Activated effector memory CD4-positive, alpha-beta T cell treated with anti-CD3 and anti-CD28 coated beads, Interleukin-2, amount 50 U/mL, for 16 hours (primary cell): ENCODE measurements at regions not wholly inside any gene's neighbourhood (a gene's known extent, or its start where the extent isn't known, plus 50 kb on each side); places are given as distances from the start of the nearest gene placed in this dataset.

Experiments used
- DNase-seq: peaks from one replicate; pipeline ENCODE4 v3.0.0-alpha.2; 2020

DNA sequence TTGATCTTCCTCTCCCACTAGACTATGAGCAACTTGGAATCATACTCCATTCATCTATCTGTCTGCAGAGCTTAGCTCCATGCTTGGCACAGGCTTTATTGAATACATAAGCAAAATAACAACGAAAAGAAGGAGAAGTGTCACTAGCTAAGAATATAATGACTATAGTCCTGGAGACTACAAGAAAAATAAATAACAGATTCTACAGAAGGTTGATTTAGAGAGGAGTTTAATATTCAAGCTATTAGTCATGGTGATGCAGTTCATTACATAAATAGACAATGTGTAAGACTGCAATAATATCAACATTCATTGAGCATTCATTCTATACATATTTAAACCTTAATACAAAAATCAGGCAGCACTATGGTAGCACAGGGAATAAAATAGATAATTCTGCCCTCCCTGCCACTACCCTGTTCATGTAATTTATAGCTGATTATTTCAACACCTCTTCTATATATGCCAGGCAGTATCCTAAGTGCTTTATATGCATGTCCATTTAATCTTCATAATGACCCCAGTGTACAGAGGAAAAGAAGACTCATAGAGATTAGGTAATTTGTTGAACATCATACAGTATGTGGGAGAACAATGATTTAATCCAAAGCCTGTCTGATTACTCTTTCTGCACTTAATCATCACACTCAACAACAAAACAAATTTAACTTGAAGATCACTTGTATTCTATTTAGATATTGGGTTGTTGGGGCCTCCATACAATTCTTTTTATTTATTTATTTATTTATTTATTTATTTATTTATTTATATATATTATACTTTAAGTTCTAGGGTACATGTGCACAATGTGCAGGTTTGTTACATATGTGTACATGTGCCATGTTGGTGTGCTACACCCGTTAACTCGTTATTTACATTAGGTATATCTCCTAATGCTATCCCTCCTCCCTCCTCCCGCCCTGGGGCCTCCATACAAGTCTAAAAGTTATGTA, 165.3 kb downstream of the RNF152 start:
- no peak for DNase-seq

DNA sequence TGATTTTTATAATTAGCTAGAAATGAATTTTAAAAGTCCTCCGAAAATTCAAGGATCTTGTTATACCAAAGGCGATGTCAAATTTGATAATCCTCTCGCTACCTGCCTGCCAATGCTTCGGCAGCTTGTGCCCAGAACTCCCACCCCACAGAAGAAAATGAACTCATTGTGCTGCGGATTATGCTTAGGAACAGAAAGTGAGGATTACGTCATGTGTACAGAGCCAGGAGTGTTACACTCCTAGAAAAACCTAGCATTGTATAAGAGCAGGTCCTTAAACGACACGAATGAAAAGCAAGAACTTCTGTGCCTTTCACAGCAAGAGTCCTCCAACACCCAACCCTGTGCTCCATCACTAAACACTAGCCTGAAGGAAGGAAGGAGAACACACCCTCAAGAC, 168.3 kb downstream of the RNF152 start:
- no peak for DNase-seq

DNA sequence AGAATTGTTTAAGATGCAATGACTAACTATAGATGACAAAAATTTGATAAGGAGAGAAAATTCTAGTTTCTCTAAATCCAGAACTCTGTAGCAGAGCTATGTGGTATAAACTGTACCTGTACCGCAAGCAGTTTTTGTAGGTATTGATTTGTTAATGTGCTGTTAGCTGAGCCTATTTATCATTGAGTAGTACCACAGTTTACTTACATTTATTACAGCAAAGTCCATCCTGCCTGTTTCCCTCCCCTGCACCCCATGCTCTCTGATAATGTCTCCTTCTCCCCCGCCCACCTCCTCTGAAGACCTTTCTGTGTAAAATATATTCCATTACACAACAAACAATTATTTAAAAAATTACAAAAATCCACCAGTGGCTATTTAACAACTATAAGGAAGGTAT, 170.6 kb downstream of the RNF152 start:
- DNase-seq, result no peak

DNA sequence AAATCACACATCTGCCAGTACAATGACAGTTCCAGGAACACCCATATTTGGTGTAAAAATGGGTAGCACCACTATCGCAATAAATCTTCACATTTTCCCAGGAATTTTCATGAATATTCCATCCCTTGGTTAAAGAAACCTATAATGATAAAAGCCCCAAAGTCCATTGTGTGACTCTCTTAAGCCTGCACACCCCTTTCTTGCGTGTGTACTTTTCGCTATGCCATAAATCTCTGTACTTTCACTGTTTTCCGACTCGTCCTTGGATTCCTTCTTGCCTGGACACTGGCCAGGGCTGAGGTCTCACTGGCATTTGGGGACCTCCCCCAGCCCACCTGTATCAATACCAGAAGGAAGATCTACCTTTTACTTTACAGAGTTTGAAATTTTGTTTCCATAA, 172.3 kb downstream of the RNF152 start:
- no peak for DNase-seq

DNA sequence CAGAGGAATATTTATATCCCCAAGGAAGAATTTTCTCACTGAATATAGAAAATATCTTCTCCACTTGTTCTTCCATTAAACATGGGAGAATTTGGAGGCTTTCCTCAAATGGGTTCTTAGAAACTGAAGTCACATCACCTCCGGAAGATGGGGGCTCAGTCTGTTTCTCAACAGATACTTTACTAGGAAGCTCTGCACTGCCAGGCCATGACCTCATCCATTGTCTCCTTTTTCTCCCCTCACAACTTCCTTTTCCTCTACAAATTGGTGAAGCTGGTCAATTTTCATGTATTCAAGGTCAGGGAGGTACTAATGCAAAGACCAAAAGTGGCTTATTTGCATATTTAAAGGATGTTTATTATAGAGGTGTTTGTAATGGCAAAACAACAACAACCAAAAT, 173.1 kb downstream of the RNF152 start:
- no peak for DNase-seq

DNA sequence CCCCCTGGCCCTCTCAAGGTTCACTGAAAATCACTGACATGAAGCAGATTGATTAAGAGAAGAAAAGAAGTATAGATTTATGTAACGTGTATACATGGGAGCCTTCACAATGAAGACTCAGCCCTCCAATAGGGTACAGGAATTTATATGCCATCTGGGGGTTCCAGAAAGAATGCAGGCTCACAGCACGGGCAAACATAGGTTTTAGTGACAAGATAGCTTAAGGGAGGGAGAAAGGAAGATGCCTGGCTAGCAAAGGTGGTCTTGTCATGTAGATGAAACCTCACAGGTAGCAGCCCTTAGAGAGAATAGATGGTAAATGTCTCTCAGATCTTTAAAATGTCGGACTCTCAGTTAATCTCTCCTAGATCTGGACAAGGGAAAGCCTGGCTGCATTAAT, 173.9 kb downstream of the RNF152 start:
- no peak for DNase-seq

DNA sequence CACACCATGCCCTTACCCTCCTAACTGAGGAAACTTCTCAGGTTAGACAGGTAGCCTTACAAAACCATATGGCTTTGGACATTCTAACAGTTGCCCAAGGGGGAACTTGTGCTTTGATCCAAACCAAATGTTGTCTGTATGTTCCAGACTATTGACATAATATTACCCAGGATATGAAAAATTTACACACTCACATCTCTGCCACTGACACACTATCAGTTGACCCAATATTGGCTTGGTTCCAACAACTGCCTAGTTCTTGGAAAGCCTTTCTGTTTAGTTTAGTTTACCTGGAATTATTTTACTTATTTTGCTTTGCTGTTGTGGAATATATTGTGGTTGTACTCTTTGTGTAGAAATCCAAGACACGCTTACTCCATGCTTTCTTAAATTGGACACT, 178.4 kb downstream of the RNF152 start:
- no peak for DNase-seq

DNA sequence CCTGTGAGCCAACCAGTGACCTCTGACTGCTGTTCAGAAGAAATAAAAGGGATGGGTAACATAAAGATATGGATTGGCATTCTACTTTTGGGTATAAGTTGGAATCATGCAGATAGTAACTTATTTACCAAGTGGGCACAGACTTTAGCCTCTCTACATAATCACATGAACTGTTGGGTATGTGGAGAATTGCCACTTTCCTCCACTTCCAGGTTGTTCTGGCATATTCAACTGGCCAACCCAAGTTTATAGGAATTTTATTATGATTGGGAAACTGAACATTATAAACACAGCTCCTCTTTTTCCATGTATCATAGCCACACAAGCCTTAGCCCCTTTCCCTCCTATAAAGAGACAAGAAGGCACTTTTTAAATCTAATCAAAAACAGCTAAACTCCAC, 179.3 kb downstream of the RNF152 start:
- no peak for DNase-seq

DNA sequence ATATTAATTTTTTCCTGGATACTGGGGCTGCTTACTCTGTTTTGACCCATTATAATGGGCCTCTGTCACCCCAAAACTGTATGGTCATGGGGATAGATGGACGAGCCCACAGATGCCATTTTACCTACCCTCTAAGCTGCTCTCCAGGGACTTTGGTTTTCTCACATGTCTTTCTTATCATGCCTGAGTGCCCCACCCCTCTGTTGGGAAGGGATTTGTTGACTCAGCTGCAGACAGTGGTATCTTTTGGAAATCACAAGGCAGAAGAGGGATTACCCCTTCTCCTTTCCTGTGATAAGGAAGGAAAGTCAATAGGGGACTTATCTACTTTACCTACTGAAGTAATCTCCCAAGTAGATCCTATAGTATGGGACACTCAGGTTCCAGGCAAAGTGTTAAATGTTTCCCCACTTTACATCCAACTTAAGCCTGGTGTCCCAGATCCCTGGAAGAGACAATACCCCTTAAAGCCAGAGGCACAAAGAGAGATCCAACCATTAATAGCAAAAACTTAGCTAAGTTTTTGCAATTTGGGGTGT, 182.7 kb downstream of the RNF152 start:
- no peak for DNase-seq

DNA sequence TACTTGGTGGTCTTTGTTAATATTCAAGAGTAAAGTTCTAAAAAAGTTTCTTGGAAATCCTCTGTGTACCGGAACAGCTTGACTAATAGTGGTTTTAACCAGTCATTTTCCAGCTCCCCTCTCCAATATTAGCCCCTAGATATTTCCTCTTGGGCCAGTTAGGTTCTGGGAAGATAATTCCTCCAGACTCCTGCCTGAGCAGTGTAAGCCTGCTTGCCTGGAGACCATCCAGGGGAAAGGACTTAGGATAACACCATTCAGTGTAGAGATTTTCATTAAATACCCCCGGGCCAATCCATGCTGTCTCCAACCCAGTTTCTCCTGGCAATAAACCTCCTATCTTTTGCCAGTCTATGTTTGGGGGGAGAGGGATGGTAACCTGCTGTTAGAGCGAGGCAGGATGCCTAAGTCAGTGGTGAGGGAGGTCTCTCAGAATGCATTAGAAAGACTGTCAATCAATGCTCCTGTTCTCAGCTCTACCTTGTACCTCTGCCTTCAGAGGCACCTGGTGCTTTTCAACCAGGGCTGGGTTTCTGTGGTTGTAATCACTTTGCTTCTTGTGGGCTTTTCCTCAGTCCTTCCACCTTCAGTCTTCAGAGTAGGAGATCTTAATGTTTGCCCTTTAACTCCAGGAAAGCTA, 186.4 kb downstream of the RNF152 start:
- no peak for DNase-seq

DNA sequence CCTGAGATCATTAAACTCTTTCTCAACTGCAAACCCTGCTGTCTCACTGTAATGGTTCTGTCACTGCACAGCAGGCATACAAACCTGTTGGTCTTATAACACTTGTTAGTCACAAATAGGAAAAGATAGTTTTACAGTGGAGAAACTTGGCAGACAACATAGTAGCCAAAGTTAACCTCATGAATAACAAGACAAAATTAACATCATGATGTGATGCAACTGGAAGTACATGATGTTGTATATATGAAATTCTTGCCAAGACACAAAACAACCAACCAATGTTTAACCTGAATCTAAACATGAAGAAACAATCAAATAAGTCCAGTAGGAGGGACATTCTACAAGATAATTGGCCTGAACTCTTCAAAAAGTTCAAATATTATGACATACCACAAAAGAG, 189.3 kb downstream of the RNF152 start:
- DNase-seq, result no peak

DNA sequence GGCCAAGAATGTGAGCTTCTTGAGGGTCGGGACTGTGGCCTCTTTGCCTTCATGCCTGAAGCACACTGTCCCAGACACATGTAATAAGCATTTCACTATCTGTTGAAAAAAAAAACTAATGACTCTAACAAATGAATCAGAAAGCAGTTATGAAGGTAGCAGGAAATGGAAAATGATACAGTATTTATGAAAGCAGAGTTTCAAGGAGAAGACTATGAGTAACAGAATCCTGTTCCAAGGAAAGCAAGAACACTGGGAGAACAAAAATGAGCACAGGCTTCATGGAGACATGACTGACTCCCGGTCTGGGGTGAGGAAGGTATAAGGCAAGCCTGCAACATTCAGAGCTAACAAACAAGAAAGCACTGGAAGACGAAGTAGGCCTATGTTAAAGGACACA, 190.8 kb downstream of the RNF152 start:
- no peak for DNase-seq

DNA sequence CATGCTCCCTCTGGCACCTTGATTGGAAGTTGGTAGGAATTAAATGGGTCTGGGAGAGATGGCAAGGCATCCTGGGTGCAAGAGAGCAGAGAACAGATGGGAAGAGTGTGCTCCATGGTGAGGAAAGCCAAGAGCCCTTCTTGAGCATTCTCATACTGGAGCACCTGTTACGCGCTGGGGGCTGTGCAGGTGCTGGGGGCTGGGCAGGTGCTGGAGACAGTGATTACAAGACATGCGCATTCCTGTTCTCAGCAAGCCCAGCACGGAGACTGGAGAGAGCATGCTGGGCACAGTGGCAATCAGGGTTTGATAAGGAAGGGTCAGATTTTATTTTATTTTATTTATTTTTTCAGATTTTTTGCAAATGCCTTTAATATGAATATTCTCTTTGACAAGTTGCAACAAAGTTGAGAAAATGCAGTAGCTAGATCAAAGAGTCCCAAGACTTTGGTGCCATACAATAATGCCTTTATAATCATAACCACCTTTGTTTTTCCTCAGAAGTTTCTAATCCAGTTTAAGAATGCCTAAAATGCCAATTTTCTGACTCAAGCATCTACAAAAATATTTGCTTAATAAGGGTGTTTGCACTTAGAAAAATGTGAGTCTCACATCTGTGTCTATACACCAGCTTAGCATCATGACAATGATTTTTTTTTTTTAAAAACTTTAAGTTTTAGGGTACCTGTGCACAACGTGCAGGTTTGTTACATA, 193.3 kb downstream of the RNF152 start:
- DNase-seq, result no peak

DNA sequence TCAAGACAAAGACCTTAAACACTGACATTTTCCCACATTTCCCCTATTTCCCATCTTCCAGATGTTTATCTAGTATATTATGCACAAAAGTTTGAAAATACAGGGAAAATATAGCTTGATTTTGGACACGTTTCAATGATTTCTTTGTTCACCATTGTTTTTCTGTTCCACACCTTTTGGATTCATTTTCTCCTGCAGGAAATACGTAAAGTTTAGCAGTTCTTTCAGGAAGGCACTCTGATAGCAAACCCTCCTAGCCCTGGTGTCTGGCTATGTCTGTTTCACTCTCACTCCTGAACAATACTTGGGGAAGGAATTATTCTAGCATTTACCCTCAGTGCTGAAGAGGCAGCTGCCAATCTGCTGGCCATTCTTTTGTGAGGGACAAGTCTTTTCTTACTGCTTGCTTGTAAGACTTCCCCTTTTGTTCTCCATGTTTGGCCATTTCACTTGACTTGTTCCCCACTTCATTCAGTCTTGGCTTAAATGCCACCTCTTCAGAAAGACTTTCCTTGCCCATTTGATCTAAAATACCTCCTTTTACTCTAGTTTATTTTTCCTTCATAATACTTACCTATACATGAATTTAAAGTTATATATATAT, 195.4 kb downstream of the RNF152 start:
- DNase-seq, result no peak

DNA sequence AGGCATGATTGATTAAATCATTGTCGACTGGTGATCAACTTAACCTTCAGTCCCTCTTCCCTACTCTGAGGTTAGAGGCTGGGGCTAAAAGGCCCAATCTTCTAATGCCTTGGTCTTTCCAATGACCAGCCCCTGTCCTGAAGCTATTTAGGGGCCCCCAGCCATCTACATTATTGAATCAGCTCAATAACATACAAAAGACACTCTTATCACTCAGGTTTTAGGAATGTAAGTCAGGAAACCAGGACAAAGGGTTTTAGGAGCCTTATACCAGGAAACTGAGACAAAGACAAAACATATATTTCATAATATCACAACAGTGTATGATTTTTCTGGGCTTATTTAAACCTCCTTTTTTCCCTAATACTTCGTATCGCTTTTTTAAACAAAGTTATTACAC, 198.6 kb downstream of the RNF152 start:
- DNase-seq, result no peak

DNA sequence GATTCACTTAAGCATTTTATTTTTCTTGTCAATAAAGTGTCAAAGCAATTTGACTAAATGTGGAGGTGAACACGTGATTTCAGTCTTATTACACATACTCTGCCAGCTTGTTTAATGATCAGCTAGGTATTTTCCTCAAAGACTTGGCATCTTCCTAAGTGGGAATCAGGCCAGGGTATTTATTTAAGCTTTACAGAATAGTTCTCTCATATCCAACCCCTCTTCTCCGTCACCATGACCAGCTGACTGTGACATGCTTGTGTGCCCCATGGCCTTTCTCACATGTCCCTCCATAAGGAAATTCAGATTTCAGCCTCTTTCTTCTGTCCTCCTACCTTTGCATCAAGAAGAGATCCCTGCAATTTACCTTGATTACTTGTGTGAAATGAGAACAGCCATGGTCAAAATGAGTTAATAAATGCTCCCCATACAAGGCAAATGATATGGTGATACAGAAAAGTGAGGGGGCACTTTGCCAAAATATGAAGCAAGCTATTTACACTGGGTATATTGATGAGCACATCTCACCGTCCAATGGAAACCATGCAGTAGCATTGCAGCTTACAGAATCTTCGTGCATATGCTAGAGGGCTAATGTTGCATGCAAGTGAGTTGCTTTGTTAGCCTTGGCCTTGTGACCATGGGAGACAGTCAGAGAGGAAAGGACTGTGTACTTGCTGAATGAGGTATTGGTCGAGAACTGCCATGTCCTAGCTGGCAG, 202.2 kb downstream of the RNF152 start:
- no peak for DNase-seq

DNA sequence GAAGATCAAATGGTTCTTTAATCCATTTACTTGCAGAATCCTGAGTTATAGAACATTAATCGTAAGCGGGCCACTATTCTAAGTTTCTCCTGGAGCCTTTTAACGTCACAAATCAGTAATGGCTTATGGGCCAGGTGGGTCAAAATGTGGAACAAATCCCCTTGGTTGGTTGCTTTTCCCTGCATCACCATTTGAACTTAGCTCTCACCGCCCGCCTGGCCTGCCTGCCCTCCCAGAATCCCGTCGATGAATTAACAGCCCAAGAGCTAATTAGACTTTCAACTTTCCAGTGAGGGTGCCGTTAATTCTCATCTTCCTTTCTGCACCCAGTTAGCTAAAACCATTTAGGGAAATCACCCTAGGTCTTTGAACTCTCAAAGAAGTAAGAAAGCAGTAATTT, 205.5 kb downstream of the RNF152 start:
- no peak for DNase-seq

DNA sequence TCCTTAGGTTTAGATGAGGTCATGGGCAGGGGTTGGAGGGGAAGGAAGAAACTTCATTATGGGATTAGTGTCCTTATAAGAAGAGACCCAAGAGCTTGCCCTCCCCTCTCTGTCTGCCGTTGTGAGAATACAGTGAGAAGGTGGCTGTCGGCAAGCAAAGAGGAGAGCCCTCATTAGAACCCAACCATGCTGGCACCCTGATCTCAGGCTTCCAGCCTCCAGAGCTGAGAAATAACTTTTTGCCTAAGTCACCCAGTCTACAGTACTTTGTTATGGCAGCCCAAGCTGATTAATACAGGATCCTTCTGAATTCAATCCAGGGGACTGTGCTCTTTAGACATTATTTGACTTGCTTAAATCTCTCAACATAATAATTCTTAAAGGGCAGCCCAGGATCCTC, 209.0 kb downstream of the RNF152 start:
- DNase-seq, result no peak

DNA sequence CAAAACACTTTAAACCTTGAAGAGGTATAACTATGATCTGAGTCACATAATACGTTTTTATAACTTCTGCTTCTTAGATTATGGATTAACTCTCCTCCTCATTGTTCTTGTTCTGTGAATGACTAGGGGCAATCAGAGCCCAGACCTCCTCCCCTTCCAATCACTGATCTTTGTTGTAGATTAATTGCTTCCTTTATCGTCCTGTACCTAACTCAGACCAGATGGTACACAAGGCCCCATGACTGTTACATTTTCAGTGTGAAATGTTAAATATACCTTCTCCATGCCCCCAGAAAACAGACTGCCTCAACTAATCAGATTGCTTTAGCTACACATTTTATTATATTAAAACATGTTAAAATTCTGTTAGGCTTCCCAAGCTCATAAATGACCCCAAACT, 211.7 kb downstream of the RNF152 start:
- DNase-seq, result no peak

DNA sequence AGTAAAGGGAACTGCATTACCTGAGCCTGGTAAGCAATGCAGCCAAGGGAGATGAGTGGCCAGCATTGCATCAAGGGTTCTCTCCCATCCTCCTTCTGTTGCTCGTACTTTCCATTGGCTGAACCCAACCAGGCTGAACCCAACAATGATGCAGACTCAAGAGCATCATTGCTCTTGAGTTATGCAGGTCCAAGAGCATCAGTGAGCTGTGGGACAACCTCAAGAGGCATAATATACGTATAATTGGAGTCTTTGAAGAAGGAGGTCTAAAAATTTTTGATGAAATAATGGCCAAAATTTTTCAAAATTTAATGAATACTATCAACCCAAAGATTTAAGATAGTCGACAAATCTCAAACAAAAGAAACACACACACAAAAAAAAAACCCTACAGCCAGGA, 213.0 kb downstream of the RNF152 start:
- DNase-seq, result no peak

DNA sequence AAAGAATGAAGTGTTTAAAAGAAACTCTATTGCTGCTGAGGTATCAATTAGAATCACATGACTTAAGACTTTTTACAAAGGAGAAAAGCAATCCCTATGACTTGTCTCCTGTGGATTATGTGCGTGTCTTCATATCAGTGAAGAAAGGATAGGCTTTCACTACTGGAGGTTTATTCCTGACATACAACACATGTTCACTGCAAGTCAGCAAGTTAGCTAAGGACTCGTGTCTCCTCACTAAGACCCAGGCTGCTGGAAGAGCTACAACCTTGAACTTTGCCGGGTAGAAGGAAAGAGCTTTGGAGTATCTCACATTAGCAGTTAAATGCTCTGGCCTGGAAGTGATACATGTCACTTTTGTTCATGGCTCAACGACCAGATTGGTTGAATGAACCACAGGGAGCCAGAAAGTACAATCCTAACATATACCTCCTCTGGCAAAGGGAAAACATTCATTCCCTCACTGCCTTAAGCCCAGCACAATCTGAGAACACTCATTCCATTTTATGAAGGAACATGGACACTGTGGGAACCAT, 215.3 kb downstream of the RNF152 start:
- DNase-seq, result no peak

DNA sequence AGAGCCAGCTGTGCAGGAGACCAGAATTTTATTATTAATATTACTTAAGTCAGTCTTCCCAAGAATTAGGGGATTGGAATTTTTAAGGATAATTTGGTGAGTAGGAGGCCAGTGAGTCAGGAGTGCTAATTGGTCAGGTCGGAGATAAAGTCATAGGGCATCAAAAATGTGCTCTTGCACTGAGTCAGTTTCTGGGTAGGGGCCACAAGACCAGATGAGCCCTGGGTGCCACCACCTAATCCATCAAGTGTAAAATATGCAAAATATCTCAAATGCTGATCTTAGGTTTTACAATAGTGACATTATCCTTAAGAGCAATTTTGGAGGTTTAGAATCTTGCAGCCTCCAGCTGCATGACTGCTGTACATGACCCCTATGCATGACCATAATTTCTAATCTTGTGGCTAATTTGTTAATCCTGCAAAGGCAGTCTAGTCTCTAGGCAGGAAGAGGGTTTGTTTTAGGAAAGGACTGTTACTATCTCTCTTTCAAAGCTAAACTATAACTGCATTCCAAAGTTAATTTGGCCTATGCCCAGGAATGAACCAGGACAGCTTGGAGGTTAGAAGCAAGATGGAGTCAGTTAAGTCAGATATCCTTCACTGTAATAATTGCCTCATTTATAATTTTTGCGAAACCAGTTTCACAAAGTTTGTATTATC, 215.9 kb downstream of the RNF152 start:
- DNase-seq, result no peak
